ENCODE measurements at regions not wholly inside any gene's neighbourhood (a gene's known extent, or its start where the extent isn't known, plus 50 kb on each side); places are given as distances from the start of the nearest gene placed in this dataset.

- TF ChIP-seq CTCF (IDR thresholded peaks at IDR 0.05) = no peak
- TF ChIP-seq POLR2AphosphoS5 (IDR thresholded peaks at IDR 0.05) = no peak
- no peak for TF ChIP-seq POLR2A (IDR thresholded peaks at IDR 0.05)
- TF ChIP-seq EP300 (IDR thresholded peaks at IDR 0.05) = no peak
Observed at GRCh38 chr9:2420543-2420942, 201.0 kb upstream of the VLDLR start.

Measured in upper lobe of left lung (tissue), 4 donors.